Endothelial cell of umbilical vein (primary cell): ENCODE measurements at regions not wholly inside any gene's neighbourhood (a gene's known extent, or its start where the extent isn't known, plus 50 kb on each side); places are given as distances from the start of the nearest gene placed in this dataset.

Experiments
- EZH2 ChIP-seq: IDR thresholded peaks from 2 replicates; pipeline ENCODE4 v1.6.1; 2012; ENCODE audit warnings: borderline replicate concordance, low read depth, mild to moderate bottlenecking, moderate library complexity, low read length, inconsistent platforms; ENCODE audit not compliant: severe bottlenecking
- FOS ChIP-seq: IDR thresholded peaks from 2 replicates; pipeline ENCODE4 v1.6.1; 2011; ENCODE audit warnings: mild to moderate bottlenecking, low read length, moderate library complexity, borderline replicate concordance; ENCODE audit not compliant: insufficient read depth
- GATA2 ChIP-seq: IDR thresholded peaks from 2 replicates; pipeline ENCODE4 v1.7.0; 2011; ENCODE audit warnings: low read depth, mild to moderate bottlenecking, moderate library complexity, mixed read lengths, low read length; ENCODE audit not compliant: insufficient read length, insufficient read depth
- JUN ChIP-seq: IDR thresholded peaks from 2 replicates; pipeline ENCODE4 v1.6.1; 2011; ENCODE audit warnings: borderline replicate concordance, low read depth; ENCODE audit not compliant: insufficient read length, insufficient read depth
- MYC ChIP-seq: IDR thresholded peaks from one replicate; pipeline ENCODE4 v1.6.1; 2011; ENCODE audit warnings: mild to moderate bottlenecking, low read depth, low read length
- POLR2A ChIP-seq: IDR thresholded peaks from 2 replicates; pipeline ENCODE4 v1.6.1; 2012; ENCODE audit warnings: low read depth, mild to moderate bottlenecking, control low read depth, low read length
- POLR2AphosphoS5 ChIP-seq: IDR thresholded peaks from 2 replicates; pipeline ENCODE4 v1.6.1; 2012; ENCODE audit warnings: low read depth, mild to moderate bottlenecking, control low read depth, low read length, moderate library complexity; ENCODE audit not compliant: insufficient read depth
- TF ChIP-seq, protein P1 (sequence below), 2 donors: IDR thresholded peaks; 1 replicate in 1 of 2; 2 replicates in 1 of 2; pipeline ENCODE4 v1.5.1; 2011; ENCODE audit warnings: low read length in 2 of 2, mild to moderate bottlenecking in 2 of 2, moderate library complexity in 2 of 2, control low read depth in 1 of 2, inconsistent platforms in 1 of 2, low read depth in 1 of 2; ENCODE audit not compliant: insufficient read depth in 1 of 2; ENCODE audit errors: extremely low read depth in 1 of 2
- TF ChIP-seq, protein P2 (sequence below): IDR thresholded peaks from 2 replicates; pipeline ENCODE4 v1.6.1; 2011; ENCODE audit not compliant: insufficient read depth, insufficient read length

DNA sequence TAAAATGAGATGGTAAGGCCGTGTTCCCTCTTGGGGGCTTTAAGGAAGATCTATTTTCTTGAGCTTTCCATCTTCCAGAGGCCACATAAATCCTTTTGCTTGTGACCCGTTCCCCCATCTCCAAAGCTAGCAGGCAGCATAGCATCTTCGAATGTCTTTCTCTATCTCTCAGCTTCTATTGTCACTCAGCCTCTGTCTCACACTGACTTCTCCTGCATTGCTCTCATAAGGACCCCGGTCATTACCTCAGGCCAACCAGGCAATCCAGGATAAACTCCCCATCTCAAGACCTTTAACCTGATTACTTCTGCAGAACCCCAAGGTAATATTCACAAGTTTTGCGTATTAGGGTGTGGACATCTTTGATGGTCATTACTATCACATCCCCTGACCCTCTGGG lies 250.3 kb upstream of the SOX2 start:
- TF ChIP-seq MYC (no peak), POLR2A (no peak), EZH2 (no peak), POLR2AphosphoS5 (no peak), FOS (no peak), JUN (no peak), GATA2 (no peak)
- TF ChIP-seq, protein P1, sequence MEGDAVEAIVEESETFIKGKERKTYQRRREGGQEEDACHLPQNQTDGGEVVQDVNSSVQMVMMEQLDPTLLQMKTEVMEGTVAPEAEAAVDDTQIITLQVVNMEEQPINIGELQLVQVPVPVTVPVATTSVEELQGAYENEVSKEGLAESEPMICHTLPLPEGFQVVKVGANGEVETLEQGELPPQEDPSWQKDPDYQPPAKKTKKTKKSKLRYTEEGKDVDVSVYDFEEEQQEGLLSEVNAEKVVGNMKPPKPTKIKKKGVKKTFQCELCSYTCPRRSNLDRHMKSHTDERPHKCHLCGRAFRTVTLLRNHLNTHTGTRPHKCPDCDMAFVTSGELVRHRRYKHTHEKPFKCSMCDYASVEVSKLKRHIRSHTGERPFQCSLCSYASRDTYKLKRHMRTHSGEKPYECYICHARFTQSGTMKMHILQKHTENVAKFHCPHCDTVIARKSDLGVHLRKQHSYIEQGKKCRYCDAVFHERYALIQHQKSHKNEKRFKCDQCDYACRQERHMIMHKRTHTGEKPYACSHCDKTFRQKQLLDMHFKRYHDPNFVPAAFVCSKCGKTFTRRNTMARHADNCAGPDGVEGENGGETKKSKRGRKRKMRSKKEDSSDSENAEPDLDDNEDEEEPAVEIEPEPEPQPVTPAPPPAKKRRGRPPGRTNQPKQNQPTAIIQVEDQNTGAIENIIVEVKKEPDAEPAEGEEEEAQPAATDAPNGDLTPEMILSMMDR (IDR thresholded peaks at IDR 0.05; ENCODE audit: extremely low read depth in 1 of 2, insufficient read depth in 1 of 2, low read depth in 1 of 2, low read length in 2 of 2), result no peak
- TF ChIP-seq, protein P2, sequence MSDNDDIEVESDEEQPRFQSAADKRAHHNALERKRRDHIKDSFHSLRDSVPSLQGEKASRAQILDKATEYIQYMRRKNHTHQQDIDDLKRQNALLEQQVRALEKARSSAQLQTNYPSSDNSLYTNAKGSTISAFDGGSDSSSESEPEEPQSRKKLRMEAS, result no peak
